WTC11 (cell line): ENCODE measurements at regions not wholly inside any gene's neighbourhood (a gene's known extent, or its start where the extent isn't known, plus 50 kb on each side); places are given as distances from the start of the nearest gene placed in this dataset.

ENCODE experiments used
- ATF2 ChIP-seq: sonication (generic); formaldehyde crosslinking; IDR thresholded peaks from 2 replicates; pipeline ENCODE4 v1.8.1; 2022; ENCODE audit warnings: low read depth, missing genetic modification reagents, borderline replicate concordance
- ATF6 ChIP-seq: sonication (generic); formaldehyde crosslinking; IDR thresholded peaks from 2 replicates; pipeline ENCODE4 v1.8.1; 2023; ENCODE audit warnings: mild to moderate bottlenecking, missing genetic modification reagents
- CREM ChIP-seq: sonication (generic); formaldehyde crosslinking; IDR thresholded peaks from 2 replicates; pipeline ENCODE4 v1.8.1; 2022; ENCODE audit warnings: mild to moderate bottlenecking, missing genetic modification reagents, moderate library complexity
- CTCF ChIP-seq: fragments of 200-600 bp; IDR thresholded peaks from 2 replicates; pipeline ENCODE4 v1.8.0; 2022; ENCODE audit warnings: antibody characterized with exemption
- FOXP1 ChIP-seq: sonication (generic); formaldehyde crosslinking; IDR thresholded peaks from 2 replicates; pipeline ENCODE4 v1.8.0; 2022; ENCODE audit warnings: missing genetic modification reagents, mild to moderate bottlenecking, moderate library complexity, borderline replicate concordance
- MLX ChIP-seq: sonication (generic); formaldehyde crosslinking; IDR thresholded peaks from 2 replicates; pipeline ENCODE4 v1.8.1; 2023; ENCODE audit warnings: mild to moderate bottlenecking, missing genetic modification reagents, moderate library complexity
- NR1H2 ChIP-seq: sonication (generic); formaldehyde crosslinking; IDR thresholded peaks from 2 replicates; pipeline ENCODE4 v1.9.0; 2021; ENCODE audit warnings: mild to moderate bottlenecking, moderate library complexity, missing genetic modification reagents
- RORB ChIP-seq: fragments of 250-450 bp; sonication (Bioruptor Pico); IDR thresholded peaks from 2 replicates; pipeline ENCODE4 v1.9.0; 2021; ENCODE audit warnings: mild to moderate bottlenecking
- SP1 ChIP-seq: sonication (generic); formaldehyde crosslinking; conservative IDR thresholded peaks from 2 replicates; pipeline ENCODE4 v1.8.1; 2022; ENCODE audit warnings: missing genetic modification reagents
- TEAD1 ChIP-seq: sonication (generic); formaldehyde crosslinking; IDR thresholded peaks from 2 replicates; pipeline ENCODE4 v1.8.0; 2022; ENCODE audit warnings: mild to moderate bottlenecking, missing genetic modification reagents
- USF2 ChIP-seq: sonication (generic); formaldehyde crosslinking; IDR thresholded peaks from 2 replicates; pipeline ENCODE4 v1.8.1; 2023; ENCODE audit warnings: mild to moderate bottlenecking, missing genetic modification reagents, moderate library complexity
- ZNF121 ChIP-seq: sonication (generic); formaldehyde crosslinking; IDR thresholded peaks from 2 replicates; pipeline ENCODE4 v1.8.0; 2023; ENCODE audit warnings: missing genetic modification reagents

- TF ChIP-seq CTCF: no peak
- no peak for TF ChIP-seq CREM (CRISPR knock-in tag)
- TF ChIP-seq ATF6 (CRISPR knock-in tag): no peak
- TF ChIP-seq ATF2: no peak
- no peak for TF ChIP-seq TEAD1 (CRISPR knock-in tag)
- TF ChIP-seq ZNF121: no peak
- no peak for TF ChIP-seq MLX
- TF ChIP-seq SP1 (CRISPR knock-in tag): no peak
- no peak for TF ChIP-seq USF2 (CRISPR knock-in tag)
- TF ChIP-seq NR1H2 (CRISPR knock-in tag): no peak
- no peak for TF ChIP-seq FOXP1 (CRISPR knock-in tag)
- no peak for TF ChIP-seq RORB (CRISPR knock-in tag)
Observed at GRCh38 chr1:177786176-177786745, 183.6 kb downstream of the SEC16B start.
